ENCODE measurements at regions not wholly inside any gene's neighbourhood (a gene's known extent, or its start where the extent isn't known, plus 50 kb on each side); places are given as distances from the start of the nearest gene placed in this dataset.
"Not testable (repeated sequence)": the region's sequence is repeated elsewhere in the genome, so short reads cannot be mapped to it uniquely, and the experiment has no call there.

GRCh38 chr16:48105976-48106375 lies 49.8 kb downstream of the ABCC12 start:
- DNase-seq: no peak

DNA sequence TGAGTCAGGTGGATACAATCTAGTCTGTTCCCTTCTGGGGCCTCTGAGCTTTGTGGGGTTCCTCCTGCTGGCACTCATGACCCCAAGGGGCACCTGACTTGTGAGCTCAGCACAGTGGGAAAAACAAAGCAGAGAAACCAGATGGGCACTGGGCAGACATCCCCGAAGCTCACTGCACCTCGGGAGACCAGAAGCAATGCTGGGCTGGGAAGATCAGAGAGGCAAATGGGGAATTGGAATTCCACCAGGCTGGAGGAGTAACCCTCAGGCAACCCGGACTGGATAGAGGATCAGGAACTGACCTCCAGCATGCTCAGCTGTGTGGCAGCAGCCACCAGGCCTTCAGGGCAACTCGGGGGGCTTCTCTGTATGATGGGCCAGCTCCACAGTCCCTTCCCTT lies 50.3 kb downstream of the ABCC12 start:
- no peak for DNase-seq

- DNase-seq: no peak
These were observed 52.2 kb downstream of the ABCC12 start for GRCh38 chr16:48103591-48103990.

GRCh38 chr16:48102083-48103008 lies 53.4 kb downstream of the ABCC12 start:
- DNase-seq: peak; percentile 15 to 70

DNA sequence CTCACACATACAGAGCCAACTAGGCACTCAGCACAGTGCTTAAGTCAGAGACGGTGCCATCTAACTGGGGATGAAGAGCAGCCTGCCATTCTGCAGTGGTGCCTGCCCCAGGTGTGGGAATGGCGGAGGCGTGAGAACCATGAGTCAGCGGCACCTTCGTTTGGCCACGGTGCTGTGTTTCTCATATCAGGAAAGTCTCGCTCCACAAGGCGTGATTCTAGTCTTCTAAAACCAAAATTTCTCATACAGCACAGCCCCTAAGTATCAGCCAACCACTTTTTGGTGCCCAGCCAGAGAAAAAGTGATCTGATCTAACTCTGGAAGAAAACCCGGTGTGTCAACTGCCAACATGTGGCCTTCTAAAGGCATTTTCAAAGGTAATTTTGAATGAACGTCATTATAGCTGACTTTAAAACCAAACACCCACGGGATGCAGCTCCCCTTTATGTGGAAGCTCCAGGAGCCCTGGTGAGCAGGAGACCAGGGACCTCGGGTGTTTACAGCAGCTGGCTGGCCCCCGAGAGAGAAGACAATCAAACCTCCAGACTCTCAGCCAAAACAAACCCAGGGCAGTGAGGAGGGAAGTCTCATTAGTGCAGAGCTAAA lies 54.6 kb downstream of the ABCC12 start:
- peak; percentile 38 to 66 for DNase-seq

- DNase-seq: no peak
These were observed 56.3 kb downstream of the ABCC12 start for GRCh38 chr16:48099455-48099854.

DNA sequence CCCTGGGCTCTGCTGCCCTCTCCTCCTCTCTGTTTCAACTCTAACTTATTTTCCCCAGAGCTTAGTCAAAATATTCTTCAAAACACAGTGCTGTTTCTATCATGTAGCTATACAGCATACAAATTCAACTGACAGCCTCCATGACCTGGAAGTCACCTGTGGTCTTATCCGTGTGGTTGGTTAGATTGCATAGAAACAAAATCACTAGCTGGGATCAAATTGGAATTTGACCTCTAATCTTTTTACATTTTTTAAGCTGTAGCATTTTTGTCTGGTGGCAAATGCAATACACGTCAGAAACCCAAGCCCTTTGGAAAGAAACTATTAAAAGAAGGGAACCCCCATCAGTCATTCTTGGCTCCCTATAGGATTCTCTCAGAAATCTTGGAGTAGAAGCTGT lies 57.3 kb downstream of the ABCC12 start:
- no peak for DNase-seq

DNA sequence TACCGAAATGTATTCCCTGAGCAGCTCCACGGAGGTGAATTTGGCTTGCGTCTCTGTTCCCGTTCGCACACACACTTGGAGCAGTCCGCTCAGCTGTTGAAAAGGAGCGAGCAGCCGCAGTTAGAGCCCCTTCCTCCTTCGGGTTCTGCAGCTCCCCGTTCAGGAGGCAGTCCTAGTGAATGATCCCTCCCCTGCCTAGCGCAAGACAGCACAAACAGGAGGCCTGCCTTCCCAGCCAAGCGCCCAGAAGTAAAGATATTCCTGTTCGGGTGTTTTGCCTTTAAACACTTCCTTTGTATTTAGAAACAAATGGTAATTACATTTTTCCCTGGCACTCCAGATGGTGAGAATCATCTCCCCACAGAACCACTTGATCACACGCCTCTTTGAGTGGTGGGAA lies 64.7 kb downstream of the ABCC12 start:
- DNase-seq: no peak

DNA sequence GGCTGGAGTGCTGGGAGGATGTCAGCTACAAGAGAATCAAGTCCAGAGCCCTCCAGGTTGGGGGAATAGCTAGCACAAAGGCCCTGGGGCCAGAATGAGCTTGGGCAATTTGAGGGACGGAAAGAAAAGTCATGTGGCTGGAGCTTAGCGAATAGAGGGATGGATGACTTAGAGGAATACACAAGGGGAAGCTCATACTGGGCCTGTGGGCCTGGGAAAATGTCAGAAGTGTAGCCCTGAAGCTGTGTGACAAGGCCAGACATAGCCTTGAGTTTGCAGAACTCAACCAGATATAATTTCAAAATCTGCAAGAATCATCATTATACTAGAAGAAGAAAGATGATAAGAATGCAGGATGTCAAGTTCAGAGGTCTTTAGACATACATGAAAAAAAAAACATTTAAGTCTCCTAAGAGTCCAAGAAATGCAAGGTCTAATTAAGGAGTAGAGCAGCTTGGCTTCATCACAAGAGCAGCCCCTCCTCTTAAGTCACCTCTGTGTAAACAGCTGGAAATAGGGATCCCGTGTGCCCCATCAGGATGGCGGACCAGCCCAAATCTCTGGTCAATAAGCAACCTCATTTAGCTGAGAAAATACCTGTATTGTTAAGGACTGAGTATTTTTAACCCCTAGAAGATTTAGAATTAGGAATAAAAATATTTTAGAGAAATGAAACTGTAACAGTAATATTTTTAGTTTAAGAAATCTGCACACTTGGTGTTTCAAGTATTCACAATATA lies 66.6 kb downstream of the ABCC12 start:
- DNase-seq: no peak

- DNase-seq: no peak
These were observed 68.2 kb downstream of the ABCC12 start for GRCh38 chr16:48087639-48088038.

DNA sequence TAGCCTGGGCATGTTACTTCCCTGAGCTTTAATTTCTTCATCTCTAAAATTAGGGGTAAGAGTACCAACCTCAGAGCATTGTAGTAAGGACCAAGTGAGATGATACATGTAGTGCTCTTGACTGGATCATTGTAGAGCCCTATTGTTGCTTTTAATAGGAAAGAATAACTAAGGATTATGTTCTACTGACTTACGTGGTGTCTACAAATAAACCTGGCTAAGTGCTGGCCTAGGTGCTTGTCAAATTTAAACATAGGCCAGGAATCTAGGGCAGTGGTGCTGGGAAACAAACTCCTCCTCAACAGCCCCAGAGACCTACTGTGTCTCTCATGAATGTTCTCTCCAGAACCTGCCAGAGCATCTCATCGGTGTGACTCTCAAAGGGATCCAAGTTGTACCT lies 69.4 kb downstream of the ABCC12 start:
- no peak for DNase-seq

- no peak for DNase-seq
These were observed 70.1 kb downstream of the ABCC12 start for GRCh38 chr16:48085729-48086128.

GRCh38 chr16:48084826-48085225 lies 71.0 kb downstream of the ABCC12 start:
- DNase-seq: no peak

- no peak for DNase-seq
These were observed 73.3 kb downstream of the ABCC12 start for GRCh38 chr16:48082516-48082915.

- no peak for DNase-seq
These were observed 74.1 kb downstream of the ABCC12 start for GRCh38 chr16:48081656-48082055.

GRCh38 chr16:48076455-48077012 lies 79.3 kb downstream of the ABCC12 start:
- DNase-seq: peak; percentile 36 to 65

DNA sequence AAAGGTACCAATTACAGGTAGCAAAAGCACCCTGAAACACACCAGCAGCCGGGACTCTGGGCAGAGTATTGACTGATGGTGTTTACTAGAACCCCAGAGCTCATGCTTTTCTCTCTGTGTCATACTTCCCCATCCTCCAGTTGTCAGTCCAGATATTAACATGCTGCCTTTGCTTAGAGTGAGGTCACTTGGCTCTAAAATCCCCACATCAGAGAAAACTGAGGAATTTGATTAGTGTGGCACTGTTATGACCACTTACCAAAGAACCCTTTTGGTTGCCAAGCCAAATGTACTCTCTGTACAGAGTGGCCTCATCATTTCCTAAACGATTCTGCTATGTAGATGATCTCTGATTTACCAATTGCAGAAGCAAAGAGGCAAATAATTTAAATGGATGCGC lies 80.4 kb downstream of the ABCC12 start:
- DNase-seq: no peak

DNA sequence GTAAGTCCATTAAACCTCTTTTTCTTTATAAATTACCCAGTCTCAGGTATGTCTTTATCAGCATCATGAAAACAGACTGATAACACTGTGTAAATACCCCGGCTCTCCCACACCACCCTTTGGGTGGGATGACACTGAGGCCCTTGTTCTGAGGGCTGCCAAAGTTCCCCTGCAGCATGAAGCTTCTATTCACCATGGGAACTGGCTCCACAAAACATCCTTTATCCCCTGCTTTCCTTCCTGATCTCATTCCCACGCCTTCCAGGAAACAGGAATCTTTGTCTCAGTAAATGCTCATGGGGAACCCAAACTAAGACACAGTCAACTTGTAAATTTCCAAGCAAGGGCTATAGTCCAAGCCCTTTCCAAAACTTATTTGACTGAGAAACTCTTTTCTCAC lies 88.4 kb downstream of the ABCC12 start:
- no peak for DNase-seq

DNA sequence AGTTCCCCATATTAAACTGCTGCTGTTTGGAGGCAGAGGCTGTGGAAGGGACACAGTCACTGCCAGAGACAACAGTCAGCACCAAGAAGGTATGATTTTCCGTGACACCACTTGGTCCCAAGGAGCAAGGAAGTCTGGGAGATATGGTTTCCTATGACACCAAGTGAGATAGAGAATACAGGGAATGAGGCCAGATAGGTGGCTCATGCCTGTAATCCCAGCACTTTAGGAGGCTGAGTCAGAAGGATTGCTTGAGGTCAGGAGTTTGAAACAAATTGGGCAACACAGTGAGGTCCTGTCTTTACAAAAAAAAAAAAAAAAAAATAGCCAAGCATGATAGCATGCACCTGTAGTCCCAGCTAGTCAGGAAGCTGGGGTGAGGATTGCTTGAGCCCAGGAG lies 90.8 kb downstream of the ABCC12 start:
- no peak for DNase-seq

DNA sequence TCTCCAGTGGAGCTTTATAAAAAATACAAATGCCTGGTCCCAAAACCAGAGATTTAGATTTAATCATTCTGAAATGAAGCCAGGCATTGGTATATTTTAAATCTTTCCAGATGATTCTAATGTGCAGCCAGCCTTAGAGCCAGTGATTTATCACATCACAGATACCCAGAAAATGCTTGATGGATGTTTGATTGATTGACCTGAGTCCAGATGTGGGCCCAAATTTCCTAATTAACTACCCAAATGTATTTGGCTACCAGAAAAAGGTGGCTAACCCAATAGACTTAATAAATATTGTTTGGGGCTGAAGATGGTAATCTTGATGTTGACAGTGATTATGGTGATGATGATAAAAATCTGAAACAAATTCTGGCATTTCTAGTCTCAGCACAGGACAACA lies 93.1 kb downstream of the ABCC12 start:
- no peak for DNase-seq

DNA sequence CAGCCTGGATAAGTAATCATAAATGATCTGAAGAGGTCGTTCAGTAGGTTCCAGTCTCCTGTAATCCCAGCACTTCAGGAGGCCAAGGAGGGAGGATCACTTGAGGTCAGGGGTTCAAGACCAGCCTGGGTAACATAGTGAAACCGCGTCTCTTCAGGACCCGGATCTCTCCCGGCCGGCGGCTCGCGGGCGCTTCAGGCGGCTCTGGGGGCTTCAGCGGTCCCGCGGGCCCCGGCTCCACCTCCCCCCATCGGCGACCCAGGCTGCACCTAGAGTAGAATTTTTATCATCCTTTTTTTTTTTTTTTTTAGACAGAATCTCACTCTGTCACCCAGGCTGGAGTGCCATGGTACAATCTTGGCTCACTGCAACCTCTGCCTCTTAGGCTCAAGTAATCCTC lies 95.9 kb downstream of the ABCC12 start:
- DNase-seq: no peak

DNA sequence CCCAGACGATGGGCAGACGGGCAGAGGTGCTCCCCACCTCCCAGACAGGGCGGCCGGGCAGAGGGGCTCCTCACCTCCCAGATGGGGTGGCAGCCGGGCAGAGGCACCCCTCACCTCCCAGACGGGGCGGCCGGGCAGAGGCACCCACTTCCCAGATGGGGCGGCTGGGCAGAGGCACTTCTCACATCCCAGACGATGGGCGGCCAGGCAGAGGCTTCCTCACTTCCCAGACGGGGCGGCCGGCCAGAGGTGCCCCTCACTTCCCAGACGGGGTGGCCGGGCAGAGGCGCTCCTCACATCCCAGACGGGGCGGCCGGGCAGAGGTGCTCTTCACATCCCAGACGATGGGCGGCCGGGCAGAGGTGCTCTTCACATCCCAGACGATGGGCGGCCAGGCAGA lies 96.6 kb downstream of the ABCC12 start:
- DNase-seq: not testable (repeated sequence)

DNA sequence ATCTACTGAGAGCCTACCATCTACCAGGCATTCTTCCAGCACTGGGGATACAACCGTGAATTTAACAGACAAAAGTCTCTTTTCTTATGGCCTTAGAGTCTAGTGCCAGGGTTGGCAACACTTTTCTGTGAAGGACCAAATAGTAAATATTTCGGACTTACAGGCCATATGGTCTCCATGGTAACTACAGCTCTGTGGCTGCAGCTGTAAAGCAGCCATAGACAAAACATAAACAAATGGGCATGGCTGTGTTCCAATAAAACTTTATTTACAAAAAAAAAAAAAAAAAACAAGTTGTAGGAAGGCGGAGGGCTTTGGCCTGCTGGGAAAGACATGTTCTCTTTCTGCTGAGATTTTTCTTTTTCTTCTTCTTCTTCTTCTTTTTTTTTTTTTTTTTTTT lies 98.7 kb downstream of the ABCC12 start:
- DNase-seq: no peak
